H9 (cell line): ENCODE measurements at regions not wholly inside any gene's neighbourhood (a gene's known extent, or its start where the extent isn't known, plus 50 kb on each side); places are given as distances from the start of the nearest gene placed in this dataset.

ENCODE experiments used
- DNase-seq: peaks from one replicate; pipeline ENCODE4 v3.0.0-alpha.2; 2017
- H2AFZ ChIP-seq: one replicate; pipeline ENCODE4 v1.6.1; 2013; ENCODE audit warnings: mild to moderate bottlenecking, low read length, control low read depth, moderate library complexity
- H2AK5ac ChIP-seq: 2 replicates; pipeline ENCODE4 v1.6.1; 2013; ENCODE audit warnings: low read length, control low read depth, mixed read lengths; ENCODE audit not compliant: insufficient read length
- H2BK120ac ChIP-seq: one replicate; pipeline ENCODE4 v1.6.1; 2013; ENCODE audit warnings: low read depth, mild to moderate bottlenecking, low read length, control low read depth, inconsistent platforms; ENCODE audit not compliant: poor library complexity, severe bottlenecking
- H2BK12ac ChIP-seq: 2 replicates; pipeline ENCODE4 v1.6.1; 2013; ENCODE audit warnings: low read length, control low read depth, mixed read lengths, low read depth; ENCODE audit not compliant: insufficient read length
- H2BK15ac ChIP-seq: 2 replicates; pipeline ENCODE4 v1.6.1; 2013; ENCODE audit warnings: low read depth, low read length, control low read depth
- H2BK20ac ChIP-seq: one replicate; pipeline ENCODE4 v1.6.1; 2013; ENCODE audit warnings: low read depth, mild to moderate bottlenecking, low read length, control low read depth, inconsistent platforms; ENCODE audit not compliant: poor library complexity, severe bottlenecking
- H2BK5ac ChIP-seq: 2 replicates; pipeline ENCODE4 v1.6.1; 2013; ENCODE audit warnings: low read length, control low read depth, mixed read lengths; ENCODE audit not compliant: insufficient read length
- H3K14ac ChIP-seq: 2 replicates; pipeline ENCODE4 v1.6.1; 2013; ENCODE audit warnings: low read length, control low read depth; ENCODE audit not compliant: insufficient read depth
- H3K18ac ChIP-seq: 2 replicates; pipeline ENCODE4 v1.6.1; 2013; ENCODE audit warnings: low read depth, mild to moderate bottlenecking, mixed read lengths, low read length, control low read depth; ENCODE audit not compliant: insufficient read length
- H3K23ac ChIP-seq: 2 replicates; pipeline ENCODE4 v1.6.1; 2013; ENCODE audit warnings: low read length, control low read depth, mixed read lengths, low read depth; ENCODE audit not compliant: insufficient read length
- H3K23me2 ChIP-seq: 2 replicates; pipeline ENCODE4 v1.6.1; 2013; ENCODE audit warnings: low read depth, mild to moderate bottlenecking, mixed read lengths, low read length, control low read depth; ENCODE audit not compliant: insufficient read length, poor library complexity, severe bottlenecking
- H3K27ac ChIP-seq: 2 replicates; pipeline ENCODE4 v1.5.1; 2013; ENCODE audit warnings: low read length, control low read depth, mixed read lengths, low read depth; ENCODE audit not compliant: insufficient read length
- H3K27me3 ChIP-seq: 2 replicates; pipeline ENCODE4 v1.6.1; 2013; ENCODE audit warnings: low read length, control low read depth, inconsistent platforms; ENCODE audit not compliant: insufficient read depth
- H3K4ac ChIP-seq: 2 replicates; pipeline ENCODE4 v1.6.1; 2013; ENCODE audit warnings: low read depth, mild to moderate bottlenecking, control low read depth, inconsistent platforms, low read length, moderate library complexity
- H3K4me1 ChIP-seq: 2 replicates; pipeline ENCODE4 v1.6.1; 2013; ENCODE audit warnings: low read length, control low read depth, inconsistent platforms; ENCODE audit not compliant: insufficient read depth
- H3K4me2 ChIP-seq: 2 replicates; pipeline ENCODE4 v1.6.1; 2013; ENCODE audit warnings: low read length, control low read depth, mixed read lengths; ENCODE audit not compliant: insufficient read length, insufficient read depth
- H3K56ac ChIP-seq: 2 replicates; pipeline ENCODE4 v1.6.1; 2013; ENCODE audit warnings: low read depth, mild to moderate bottlenecking, mixed read lengths, low read length, control low read depth; ENCODE audit not compliant: insufficient read length
- H3K79me1 ChIP-seq: 2 replicates; pipeline ENCODE4 v1.6.1; 2013; ENCODE audit warnings: low read depth, mild to moderate bottlenecking, moderate library complexity, low read length, control low read depth, inconsistent platforms; ENCODE audit not compliant: insufficient read depth, poor library complexity, severe bottlenecking
- H3K79me2 ChIP-seq: 2 replicates; pipeline ENCODE4 v1.6.1; 2013; ENCODE audit warnings: low read length, control low read depth, inconsistent platforms; ENCODE audit not compliant: insufficient read depth
- H3K9ac ChIP-seq: 2 replicates; pipeline ENCODE4 v1.6.1; 2013; ENCODE audit warnings: low read length, control low read depth, mixed read lengths; ENCODE audit not compliant: insufficient read length; ENCODE audit errors: extremely low read depth
- H3K9me3 ChIP-seq: one replicate; pipeline ENCODE4 v1.6.1; 2013; ENCODE audit warnings: low read depth, low read length, inconsistent platforms; ENCODE audit not compliant: control insufficient read depth
- H3T11ph ChIP-seq: one replicate; pipeline ENCODE4 v1.6.1; 2013; ENCODE audit warnings: mild to moderate bottlenecking, low read length, control low read depth, inconsistent platforms
- H4K20me1 ChIP-seq: one replicate; pipeline ENCODE4 v1.6.1; 2013; ENCODE audit not compliant: control insufficient read depth, insufficient read length, insufficient read depth
- H4K5ac ChIP-seq: 2 replicates; pipeline ENCODE4 v1.6.1; 2013; ENCODE audit warnings: low read depth, mild to moderate bottlenecking, mixed read lengths, low read length, control low read depth; ENCODE audit not compliant: insufficient read length
- H4K8ac ChIP-seq: replicated peaks from 2 replicates; pipeline ENCODE4 v1.6.1; 2013; ENCODE audit warnings: low read length, control low read depth, mixed read lengths, low read depth; ENCODE audit not compliant: insufficient read length
- H4K91ac ChIP-seq: 2 replicates; pipeline ENCODE4 v1.6.1; 2013; ENCODE audit warnings: low read depth, mild to moderate bottlenecking, moderate library complexity, mixed read lengths, low read length, control low read depth; ENCODE audit not compliant: insufficient read length
- H3K27ac Mint-ChIP-seq, 3 experiments: 2 replicates in 2 of 3; 3 replicates in 1 of 3; pipeline ENCODE4 v1.8.0; 2020 to 2021; ENCODE audit warnings: mixed read lengths in 3 of 3, mild to moderate bottlenecking in 1 of 3, moderate library complexity in 1 of 3
- H3K27me3 Mint-ChIP-seq: 2 replicates; pipeline ENCODE4 v1.8.0; 2021; ENCODE audit warnings: low read depth, mild to moderate bottlenecking, moderate library complexity, mixed read lengths
- H3K36me3 Mint-ChIP-seq, 3 experiments: 2 replicates in 2 of 3; 3 replicates in 1 of 3; pipeline ENCODE4 v1.8.0; 2020 to 2021; ENCODE audit warnings: low read depth in 3 of 3, mixed read lengths in 3 of 3; ENCODE audit not compliant: insufficient read depth in 1 of 3
- H3K4me1 Mint-ChIP-seq, 2 experiments: 2 replicates each; pipeline ENCODE4 v1.8.0; 2020; ENCODE audit warnings: mixed read lengths in 2 of 2
- H3K4me3 Mint-ChIP-seq, 2 experiments: 2 replicates in 1 of 2; 3 replicates in 1 of 2; pipeline ENCODE4 v1.8.0; 2020 to 2021; ENCODE audit warnings: mild to moderate bottlenecking in 2 of 2, mixed read lengths in 2 of 2, moderate library complexity in 1 of 2
- H3K9me3 Mint-ChIP-seq, 2 experiments: 2 replicates in 1 of 2; 3 replicates in 1 of 2; pipeline ENCODE4 v1.8.0; 2020; ENCODE audit warnings: mild to moderate bottlenecking in 2 of 2, mixed read lengths in 2 of 2, moderate library complexity in 1 of 2
- WGBS: extraction: QIAGEN DNeasy Blood & Tissue Kit; methylation state at CpG from one replicate; pipeline ENCODE4 v1.1.7; 2013; ENCODE audit warnings: missing lambda C conversion rate, low lambda C conversion rate, mixed read lengths; ENCODE audit not compliant: insufficient read length; ENCODE audit errors: extremely low coverage; 5-methylcytosine and 5-hydroxymethylcytosine counted together
- TF ChIP-seq, protein P1 (sequence below): fragments of 200-600 bp; sonication (generic); conservative IDR thresholded peaks from 3 replicates; pipeline ENCODE4 v1.8.0; 2021; ENCODE audit warnings: antibody characterized with exemption, mild to moderate bottlenecking

DNA sequence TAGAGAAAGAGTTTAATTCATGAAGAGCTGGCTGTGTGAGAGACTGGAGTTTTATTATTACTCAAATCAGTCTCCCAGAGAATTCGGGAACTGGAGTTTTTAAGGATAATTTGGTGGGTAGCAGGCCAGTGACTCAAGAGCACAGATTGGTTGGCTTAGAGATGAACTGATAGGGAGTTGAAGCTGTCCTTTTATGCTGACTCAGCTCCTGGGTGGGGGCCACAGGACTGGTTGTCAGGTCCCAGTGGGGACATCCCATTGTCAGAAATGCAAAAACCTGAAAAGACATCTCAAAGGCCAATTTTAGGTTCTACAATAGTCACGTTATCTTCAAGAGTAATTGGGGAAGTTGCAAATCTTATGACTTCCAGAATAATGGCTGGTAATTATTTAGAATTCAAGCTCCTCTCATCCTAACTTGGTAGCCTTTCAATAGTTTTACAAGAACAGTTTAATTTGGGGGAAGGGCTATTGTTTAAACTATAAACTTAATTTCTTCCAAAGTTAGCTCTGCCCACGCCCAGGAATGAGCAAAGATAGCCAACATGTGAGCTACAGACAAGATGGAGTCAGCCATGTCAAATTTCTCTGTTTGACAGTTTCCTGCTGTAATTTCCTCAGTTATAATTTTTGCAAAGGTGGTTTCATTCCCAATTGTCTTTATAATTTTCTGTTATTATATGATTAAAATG, 149.4 kb upstream of the SLC39A10 start:
- H3K27ac ChIP-seq = no peak overlapping the region
- no peak for DNase-seq
- H3K27me3 ChIP-seq = no peaks in the 10 kb centered on the region
- no peak overlapping the region for H3K14ac ChIP-seq
- peaks cover 0 to 7% (median 0%) of the 10 kb centered on the region in 3 experiments; a peak in 3 of 7 replicates for H3K36me3 Mint-ChIP-seq
- WGBS = no CpG with 5 or more reads among the region's 3 CpGs
- no peak overlapping the region for H2BK20ac ChIP-seq
- H4K5ac ChIP-seq = no peak overlapping the region
- no peak overlapping the region for H3K23ac ChIP-seq
- H2BK5ac ChIP-seq = no peak overlapping the region
- no peak overlapping the region for H4K91ac ChIP-seq
- H3K79me2 ChIP-seq = no peaks in the 10 kb centered on the region
- H3K27ac Mint-ChIP-seq = no peak overlapping the region
- H3K27me3 Mint-ChIP-seq = no peaks in the 10 kb centered on the region
- no peaks in the 10 kb centered on the region for H4K20me1 ChIP-seq
- no peak overlapping the region for H2AK5ac ChIP-seq
- no peak overlapping the region for H4K8ac ChIP-seq
- no peak overlapping the region for H3K9ac ChIP-seq
- no peak overlapping the region for H3T11ph ChIP-seq
- no peak overlapping the region for H2BK120ac ChIP-seq
- no peak overlapping the region for H3K4me3 Mint-ChIP-seq
- TF ChIP-seq, protein P1, sequence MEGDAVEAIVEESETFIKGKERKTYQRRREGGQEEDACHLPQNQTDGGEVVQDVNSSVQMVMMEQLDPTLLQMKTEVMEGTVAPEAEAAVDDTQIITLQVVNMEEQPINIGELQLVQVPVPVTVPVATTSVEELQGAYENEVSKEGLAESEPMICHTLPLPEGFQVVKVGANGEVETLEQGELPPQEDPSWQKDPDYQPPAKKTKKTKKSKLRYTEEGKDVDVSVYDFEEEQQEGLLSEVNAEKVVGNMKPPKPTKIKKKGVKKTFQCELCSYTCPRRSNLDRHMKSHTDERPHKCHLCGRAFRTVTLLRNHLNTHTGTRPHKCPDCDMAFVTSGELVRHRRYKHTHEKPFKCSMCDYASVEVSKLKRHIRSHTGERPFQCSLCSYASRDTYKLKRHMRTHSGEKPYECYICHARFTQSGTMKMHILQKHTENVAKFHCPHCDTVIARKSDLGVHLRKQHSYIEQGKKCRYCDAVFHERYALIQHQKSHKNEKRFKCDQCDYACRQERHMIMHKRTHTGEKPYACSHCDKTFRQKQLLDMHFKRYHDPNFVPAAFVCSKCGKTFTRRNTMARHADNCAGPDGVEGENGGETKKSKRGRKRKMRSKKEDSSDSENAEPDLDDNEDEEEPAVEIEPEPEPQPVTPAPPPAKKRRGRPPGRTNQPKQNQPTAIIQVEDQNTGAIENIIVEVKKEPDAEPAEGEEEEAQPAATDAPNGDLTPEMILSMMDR = no peak
- H3K9me3 Mint-ChIP-seq = peaks cover 2 to 5% of the 10 kb centered on the region in 2 experiments; a peak in 3 of 5 replicates
- H3K18ac ChIP-seq = no peak overlapping the region
- H3K9me3 ChIP-seq = no peaks in the 10 kb centered on the region
- H2BK12ac ChIP-seq = no peak overlapping the region
- H2AFZ ChIP-seq = no peak overlapping the region
- no peaks in the 10 kb centered on the region for H3K4me1 Mint-ChIP-seq
- no peak overlapping the region for H3K56ac ChIP-seq
- no peak overlapping the region for H3K4me2 ChIP-seq
- H2BK15ac ChIP-seq = no peak overlapping the region
- H3K79me1 ChIP-seq = no peaks in the 10 kb centered on the region
- H3K4ac ChIP-seq = no peak overlapping the region
- no peaks in the 10 kb centered on the region for H3K4me1 ChIP-seq
- H3K23me2 ChIP-seq = no peaks in the 10 kb centered on the region
